DMS53 treated with DMSO at 0.1 percent for 48 hours (cell line): ENCODE measurements at regions not wholly inside any gene's neighbourhood (a gene's known extent, or its start where the extent isn't known, plus 50 kb on each side); places are given as distances from the start of the nearest gene placed in this dataset.
A peak's percentile ranks its signal among the peaks of the same experiment; 100 is the strongest.
"Not testable (repeated sequence)": the region's sequence is repeated elsewhere in the genome, so short reads cannot be mapped to it uniquely, and the experiment has no call there.

ENCODE experiments used
- DNase-seq: peaks from one replicate; lab custom pipeline; 2025; ENCODE audit not compliant: unreplicated experiment; lab: John Stamatoyannopoulos, UW

GRCh38 chr7:106563466-106564150 is 97.3 kb downstream of the CCDC71L start:
- no peak for DNase-seq

- DNase-seq, result no peak
Measured at GRCh38 chr7:106562711-106563366, 98.1 kb downstream of the CCDC71L start.

GRCh38 chr7:106561666-106562411 is 99.1 kb downstream of the CCDC71L start:
- DNase-seq, result no peak

- DNase-seq, result no peak
Measured at GRCh38 chr7:106561151-106561550, 99.8 kb downstream of the CCDC71L start.

GRCh38 chr7:106560482-106560881 is 100.5 kb downstream of the CCDC71L start:
- no peak for DNase-seq

- not testable (repeated sequence) for DNase-seq
Measured at GRCh38 chr7:106556244-106556643, 104.7 kb downstream of the CCDC71L start.

- not testable (repeated sequence) for DNase-seq
Measured at GRCh38 chr7:106554623-106555022, 106.3 kb downstream of the CCDC71L start.

- DNase-seq, result no peak
Measured at GRCh38 chr7:106553446-106553836, 107.5 kb downstream of the CCDC71L start.

GRCh38 chr7:106552645-106553445 is 108.1 kb downstream of the CCDC71L start:
- DNase-seq, result no peak

- DNase-seq, result no peak
Measured at GRCh38 chr7:106551936-106552335, 109.0 kb downstream of the CCDC71L start.

GRCh38 chr7:106548491-106548890 is 112.5 kb downstream of the CCDC71L start:
- no peak for DNase-seq

GRCh38 chr7:106545275-106545674 is 115.7 kb downstream of the CCDC71L start:
- no peak for DNase-seq

GRCh38 chr7:106543221-106543757 is 117.7 kb downstream of the CCDC71L start:
- DNase-seq, result no peak

GRCh38 chr7:106542550-106543220 is 118.3 kb downstream of the CCDC71L start:
- peak; percentile 86 for DNase-seq

- DNase-seq, result no peak
Measured at GRCh38 chr7:106538638-106539037, 122.3 kb downstream of the CCDC71L start.

GRCh38 chr7:106537119-106537518 is 123.8 kb downstream of the CCDC71L start:
- DNase-seq, result no peak

GRCh38 chr7:106536079-106536478 is 124.9 kb downstream of the CCDC71L start:
- no peak for DNase-seq

- no peak for DNase-seq
Measured at GRCh38 chr7:106535234-106535932, 125.6 kb downstream of the CCDC71L start.

- no peak for DNase-seq
Measured at GRCh38 chr7:106534271-106534846, 126.6 kb downstream of the CCDC71L start.
